Upper lobe of right lung (tissue), 1 donor: ENCODE measurements at regions not wholly inside any gene's neighbourhood (a gene's known extent, or its start where the extent isn't known, plus 50 kb on each side); places are given as distances from the start of the nearest gene placed in this dataset.

Experiments used
- ATAC-seq: fragments of 200-7000 bp; cut with Tn5 transposase; one replicate; pipeline ENCODE4 v1.9.1; 2020; ENCODE audit warnings: mild to moderate bottlenecking, moderate library complexity
- DNase-seq: peaks from one replicate; pipeline ENCODE4 v3.0.0-alpha.2; 2020
- H3K27ac ChIP-seq: fragments of 200-600 bp; one replicate; pipeline ENCODE4 v1.8.0; 2022
- H3K27me3 ChIP-seq: fragments of 200-600 bp; one replicate; pipeline ENCODE4 v1.8.0; 2022; ENCODE audit warnings: mild to moderate bottlenecking
- H3K36me3 ChIP-seq: fragments of 200-600 bp; one replicate; pipeline ENCODE4 v1.8.0; 2022
- H3K4me1 ChIP-seq: fragments of 200-600 bp; one replicate; pipeline ENCODE4 v1.8.0; 2022
- H3K4me3 ChIP-seq: fragments of 200-600 bp; one replicate; pipeline ENCODE4 v1.8.0; 2022; ENCODE audit warnings: mild to moderate bottlenecking
- H3K9me3 ChIP-seq: fragments of 200-600 bp; one replicate; pipeline ENCODE4 v1.8.0; 2022
- intact Hi-C: fragments of 100-400 bp; cut with DNase I; formaldehyde crosslinking; loops from one replicate; pipeline ENCODE4 v1.11.0; 2022
- TF ChIP-seq, protein P1 (sequence below): fragments of 200-600 bp; IDR thresholded peaks from one replicate; pipeline ENCODE4 v1.8.0; 2022; ENCODE audit warnings: antibody characterized with exemption
- donor health status: DM: no; HTN: yes; CAD: no; lungs with severe emphysema.

DNA sequence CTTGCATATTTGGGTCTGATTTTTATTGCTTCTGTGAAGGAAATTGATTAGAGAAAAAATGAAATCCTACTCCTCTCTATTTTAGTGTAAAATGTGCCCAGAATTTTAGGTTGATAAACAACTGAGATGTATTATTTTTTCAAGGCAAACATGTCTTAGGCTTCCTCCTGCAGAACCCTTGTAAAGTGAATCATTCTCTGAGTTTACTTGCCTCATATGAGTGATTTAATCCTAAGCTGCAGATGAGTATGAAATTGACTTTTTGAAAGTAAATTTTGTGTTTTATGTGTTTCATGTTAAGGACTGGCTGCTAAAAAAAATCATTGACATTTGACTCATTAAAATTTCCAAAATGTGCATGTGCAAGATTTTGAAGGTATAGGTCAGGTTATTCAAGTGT is 138.5 kb upstream of the PHACTR1 start:
- TF ChIP-seq, protein P1, sequence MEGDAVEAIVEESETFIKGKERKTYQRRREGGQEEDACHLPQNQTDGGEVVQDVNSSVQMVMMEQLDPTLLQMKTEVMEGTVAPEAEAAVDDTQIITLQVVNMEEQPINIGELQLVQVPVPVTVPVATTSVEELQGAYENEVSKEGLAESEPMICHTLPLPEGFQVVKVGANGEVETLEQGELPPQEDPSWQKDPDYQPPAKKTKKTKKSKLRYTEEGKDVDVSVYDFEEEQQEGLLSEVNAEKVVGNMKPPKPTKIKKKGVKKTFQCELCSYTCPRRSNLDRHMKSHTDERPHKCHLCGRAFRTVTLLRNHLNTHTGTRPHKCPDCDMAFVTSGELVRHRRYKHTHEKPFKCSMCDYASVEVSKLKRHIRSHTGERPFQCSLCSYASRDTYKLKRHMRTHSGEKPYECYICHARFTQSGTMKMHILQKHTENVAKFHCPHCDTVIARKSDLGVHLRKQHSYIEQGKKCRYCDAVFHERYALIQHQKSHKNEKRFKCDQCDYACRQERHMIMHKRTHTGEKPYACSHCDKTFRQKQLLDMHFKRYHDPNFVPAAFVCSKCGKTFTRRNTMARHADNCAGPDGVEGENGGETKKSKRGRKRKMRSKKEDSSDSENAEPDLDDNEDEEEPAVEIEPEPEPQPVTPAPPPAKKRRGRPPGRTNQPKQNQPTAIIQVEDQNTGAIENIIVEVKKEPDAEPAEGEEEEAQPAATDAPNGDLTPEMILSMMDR, result no peak
- H3K4me3 ChIP-seq, result no peak overlapping the region
- ATAC-seq, result no peak
- H3K9me3 ChIP-seq, result no peaks in the 10 kb centered on the region
- H3K27me3 ChIP-seq, result no peaks in the 10 kb centered on the region
- peaks cover 1% of the 10 kb centered on the region for H3K4me1 ChIP-seq
- H3K36me3 ChIP-seq, result no peaks in the 10 kb centered on the region
- no peak overlapping the region for H3K27ac ChIP-seq
- DNase-seq, result no peak
- intact Hi-C loops, result no loop called here

- H3K36me3 ChIP-seq, result no peaks in the 10 kb centered on the region
- H3K4me1 ChIP-seq, result no peaks in the 10 kb centered on the region
- TF ChIP-seq, protein P1, result no peak
- no peak for DNase-seq
- no peak for ATAC-seq
- H3K9me3 ChIP-seq, result no peaks in the 10 kb centered on the region
- no peak overlapping the region for H3K27ac ChIP-seq
- no peaks in the 10 kb centered on the region for H3K27me3 ChIP-seq
- intact Hi-C loops, result no loop called here
- no peak overlapping the region for H3K4me3 ChIP-seq
Measured at GRCh38 chr6:12578751-12579150, 137.8 kb upstream of the PHACTR1 start.

DNA sequence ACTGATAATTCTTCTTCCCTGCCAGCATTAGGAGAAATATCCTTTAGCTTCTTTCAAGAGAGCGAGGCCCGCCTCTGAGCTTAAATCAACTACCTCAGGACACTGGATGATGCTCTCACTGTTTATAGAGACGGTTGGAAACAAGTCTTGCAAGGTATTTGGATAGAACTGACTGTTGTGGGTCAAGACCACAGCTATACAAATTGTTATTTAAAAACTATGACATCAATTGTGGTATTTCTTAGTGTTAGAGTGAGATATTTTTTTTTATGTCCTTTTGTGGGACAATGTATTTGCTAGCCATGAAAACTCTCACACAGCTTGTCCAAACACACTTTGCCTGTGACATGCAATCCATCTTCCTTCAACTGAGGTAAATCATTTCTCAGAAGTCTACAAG is 136.3 kb upstream of the PHACTR1 start:
- Histone ChIP-seq H3K9me3 (no peaks in the 10 kb centered on the region), H3K27me3 (no peaks in the 10 kb centered on the region), H3K4me3 (no peak overlapping the region), H3K27ac (no peak overlapping the region), H3K4me1 (no peaks in the 10 kb centered on the region), H3K36me3 (no peaks in the 10 kb centered on the region)
- intact Hi-C loops, result no loop called here
- TF ChIP-seq, protein P1, result no peak
- DNase-seq, result no peak
- no peak for ATAC-seq

- no peak for ATAC-seq
Measured at GRCh38 chr6:12582421-12583110, 134.0 kb upstream of the PHACTR1 start.

GRCh38 chr6:12584631-12585405 is 131.7 kb upstream of the PHACTR1 start:
- intact Hi-C loops, result no loop called here
- Histone ChIP-seq H3K36me3 (no peaks in the 10 kb centered on the region), H3K27me3 (no peaks in the 10 kb centered on the region), H3K4me1 (no peaks in the 10 kb centered on the region), H3K4me3 (no peak overlapping the region), H3K27ac (peak overlapping the region; percentile 61), H3K9me3 (no peaks in the 10 kb centered on the region)
- peak; percentile 61 for ATAC-seq
- TF ChIP-seq, protein P1, result no peak
- DNase-seq, result no peak

More at GRCh38 chr6:12582421-12583110, 134.0 kb upstream of the PHACTR1 start:
- intact Hi-C loops, result no loop called here
- TF ChIP-seq, protein P1, result no peak
- Histone ChIP-seq H3K4me3 (no peak overlapping the region), H3K9me3 (no peaks in the 10 kb centered on the region), H3K36me3 (no peaks in the 10 kb centered on the region), H3K27me3 (no peaks in the 10 kb centered on the region), H3K4me1 (no peaks in the 10 kb centered on the region), H3K27ac (no peak overlapping the region)
- DNase-seq, result no peak
